GM21360 (cell line): ENCODE measurements at regions not wholly inside any gene's neighbourhood (a gene's known extent, or its start where the extent isn't known, plus 50 kb on each side); places are given as distances from the start of the nearest gene placed in this dataset.

Experiments used
- ATAC-seq: cut with Tn5 transposase; IDR thresholded peaks from one replicate; pipeline ENCODE4 v1.9.1; 2021; ENCODE audit warnings: mild to moderate bottlenecking, moderate library complexity; ENCODE audit not compliant: unreplicated experiment

- no peak for ATAC-seq
Measured at GRCh38 chr6:132003516-132004178, 52.5 kb upstream of the CCN2 start.
